Fibroblast of villous mesenchyme (primary cell): ENCODE measurements at regions not wholly inside any gene's neighbourhood (a gene's known extent, or its start where the extent isn't known, plus 50 kb on each side); places are given as distances from the start of the nearest gene placed in this dataset.

ENCODE experiments used
- DNase-seq: peaks from one replicate; pipeline ENCODE4 v3.0.0-alpha.2; 2010; ENCODE audit warnings: low read depth
- H3K4me3 ChIP-seq: 2 replicates; pipeline ENCODE4 v1.5.1; 2011; ENCODE audit warnings: low read depth, mild to moderate bottlenecking, low read length
- TF ChIP-seq, protein P1 (sequence below): IDR thresholded peaks from 2 replicates; pipeline ENCODE4 v1.5.1; 2012; ENCODE audit warnings: low read depth, mild to moderate bottlenecking, low read length; ENCODE audit not compliant: insufficient read depth

- no peak overlapping the region for H3K4me3 ChIP-seq
- TF ChIP-seq, protein P1, sequence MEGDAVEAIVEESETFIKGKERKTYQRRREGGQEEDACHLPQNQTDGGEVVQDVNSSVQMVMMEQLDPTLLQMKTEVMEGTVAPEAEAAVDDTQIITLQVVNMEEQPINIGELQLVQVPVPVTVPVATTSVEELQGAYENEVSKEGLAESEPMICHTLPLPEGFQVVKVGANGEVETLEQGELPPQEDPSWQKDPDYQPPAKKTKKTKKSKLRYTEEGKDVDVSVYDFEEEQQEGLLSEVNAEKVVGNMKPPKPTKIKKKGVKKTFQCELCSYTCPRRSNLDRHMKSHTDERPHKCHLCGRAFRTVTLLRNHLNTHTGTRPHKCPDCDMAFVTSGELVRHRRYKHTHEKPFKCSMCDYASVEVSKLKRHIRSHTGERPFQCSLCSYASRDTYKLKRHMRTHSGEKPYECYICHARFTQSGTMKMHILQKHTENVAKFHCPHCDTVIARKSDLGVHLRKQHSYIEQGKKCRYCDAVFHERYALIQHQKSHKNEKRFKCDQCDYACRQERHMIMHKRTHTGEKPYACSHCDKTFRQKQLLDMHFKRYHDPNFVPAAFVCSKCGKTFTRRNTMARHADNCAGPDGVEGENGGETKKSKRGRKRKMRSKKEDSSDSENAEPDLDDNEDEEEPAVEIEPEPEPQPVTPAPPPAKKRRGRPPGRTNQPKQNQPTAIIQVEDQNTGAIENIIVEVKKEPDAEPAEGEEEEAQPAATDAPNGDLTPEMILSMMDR: no peak
- no peak for DNase-seq
Observed at GRCh38 chr7:27399791-27400567, 157.4 kb downstream of the EVX1 start.

- DNase-seq: no peak
- TF ChIP-seq, protein P1: no peak
- H3K4me3 ChIP-seq: no peak overlapping the region
Observed at GRCh38 chr7:27405780-27406179, 163.2 kb downstream of the EVX1 start.

- H3K4me3 ChIP-seq: no peak overlapping the region
- TF ChIP-seq, protein P1: no peak
- DNase-seq: no peak
Observed at GRCh38 chr7:27409311-27409710, 166.7 kb downstream of the EVX1 start.

GRCh38 chr7:27409776-27410175, 167.2 kb downstream of the EVX1 start:
- peak; percentile 87 for DNase-seq
- TF ChIP-seq, protein P1: no peak

DNA sequence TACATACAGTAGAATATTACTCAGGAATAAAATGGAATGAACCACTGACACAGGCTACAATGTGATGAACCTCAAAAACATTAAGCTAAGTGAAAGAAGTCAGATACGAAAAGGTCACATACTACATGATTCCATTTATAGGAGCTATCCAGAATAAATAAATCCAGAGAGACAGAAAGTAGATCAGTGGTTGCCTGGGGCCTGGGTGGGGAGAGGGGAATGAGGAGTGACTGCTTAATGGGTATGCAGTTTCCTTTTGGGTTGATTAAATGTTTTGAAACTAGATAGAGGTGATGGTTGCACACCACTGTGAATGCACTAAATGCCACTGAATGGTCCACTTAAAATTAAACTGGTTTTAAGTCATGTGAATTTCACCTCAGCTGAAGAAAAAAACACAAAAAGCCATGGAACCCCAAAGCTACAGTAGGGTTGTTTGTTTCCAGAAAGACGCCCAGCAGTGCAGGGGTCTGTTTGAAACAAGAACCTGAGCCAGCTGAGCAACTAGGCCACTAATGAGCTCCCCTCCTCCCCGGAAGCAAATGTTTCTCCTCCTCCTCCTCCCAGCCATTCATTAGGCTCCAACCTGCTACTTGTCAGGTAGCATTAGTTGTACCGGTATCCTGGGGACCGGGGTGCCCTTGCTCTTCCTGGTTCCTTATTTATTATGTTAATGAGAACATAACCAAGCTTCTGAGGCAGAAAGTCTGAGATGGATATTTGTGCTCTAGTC, 168.4 kb downstream of the EVX1 start:
- no peak for DNase-seq
- TF ChIP-seq, protein P1: no peak
- H3K4me3 ChIP-seq: no peak overlapping the region

More at GRCh38 chr7:27409776-27410175, 167.2 kb downstream of the EVX1 start:
- H3K4me3 ChIP-seq: no peak overlapping the region

DNA sequence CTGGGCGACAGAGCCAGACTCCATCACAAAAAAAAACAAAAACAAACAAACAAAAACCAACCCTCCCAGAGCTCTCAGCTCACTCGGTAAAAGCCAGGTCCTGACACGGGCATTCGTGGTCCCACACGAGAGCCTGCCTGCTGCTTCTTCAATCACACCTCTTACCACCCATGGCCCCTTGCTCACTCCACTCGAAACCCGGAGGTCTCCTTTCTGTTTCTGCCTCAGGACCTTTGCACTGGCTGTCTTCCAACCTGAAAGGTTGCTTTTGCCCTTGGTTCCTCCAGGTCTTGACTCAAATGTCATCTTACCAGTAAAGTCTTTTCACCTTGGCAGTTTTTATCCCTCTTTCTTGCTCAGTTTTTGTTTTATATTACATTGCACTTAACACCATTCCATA, 169.6 kb downstream of the EVX1 start:
- H3K4me3 ChIP-seq: no peak overlapping the region
- TF ChIP-seq, protein P1: no peak
- DNase-seq: no peak
